SU-DHL-6 (cell line): ENCODE measurements at regions not wholly inside any gene's neighbourhood (a gene's known extent, or its start where the extent isn't known, plus 50 kb on each side); places are given as distances from the start of the nearest gene placed in this dataset.

Experiments used
- CTCF ChIP-seq: fragments of 200-600 bp; sonication (generic); IDR thresholded peaks from one replicate; pipeline ENCODE4 v1.5.1; 2017; ENCODE audit warnings: antibody characterized with exemption, mild to moderate bottlenecking, low read length, moderate library complexity; ENCODE audit not compliant: insufficient read depth, poor library complexity, severe bottlenecking
- EZH2phosphoT487 ChIP-seq: fragments of 200-600 bp; sonication (generic), shearing (Covaris generic); conservative IDR thresholded peaks from 2 replicates; pipeline ENCODE4 v1.6.1; 2018; ENCODE audit warnings: mild to moderate bottlenecking, antibody characterized with exemption, low read length, moderate library complexity, mixed read lengths

GRCh38 chr4:112778520-112778919 lies 141.6 kb downstream of the LARP7 start:
- TF ChIP-seq CTCF (no peak), EZH2phosphoT487 (no peak)
